ENCODE measurements at regions not wholly inside any gene's neighbourhood (a gene's known extent, or its start where the extent isn't known, plus 50 kb on each side); places are given as distances from the start of the nearest gene placed in this dataset.
"Not testable (repeated sequence)": the region's sequence is repeated elsewhere in the genome, so short reads cannot be mapped to it uniquely, and the experiment has no call there.

- TF ChIP-seq CTCF, POLR2A (IDR thresholded peaks at IDR 0.05): not testable (repeated sequence)
Measured at GRCh38 chr2:111344590-111344989, 223.9 kb downstream of the BCL2L11 start.

Measured in Peyer's patch (tissue), 4 donors.